H1 (cell line): ENCODE measurements at regions not wholly inside any gene's neighbourhood (a gene's known extent, or its start where the extent isn't known, plus 50 kb on each side); places are given as distances from the start of the nearest gene placed in this dataset.

ENCODE experiments used
- CTCF ChIA-PET: fragments of 300-600 bp; sonication (Branson Sonifier 250); formaldehyde crosslinking; loops from one replicate; lab custom pipeline; 2021; ENCODE audit not compliant: partially characterized antibody; lab: Charles Lee
- POLR2A ChIA-PET: fragments of 300-600 bp; sonication (Branson Sonifier 250); formaldehyde crosslinking; loops from one replicate; lab custom pipeline; 2021; ENCODE audit warnings: inconsistent platforms; ENCODE audit not compliant: partially characterized antibody; lab: Charles Lee
- DNase-seq, 2 experiments: peaks; one replicate each; pipeline versions ENCODE4 v3.0.0 to v3.0.0-alpha.2; 2010 to 2022; ENCODE audit warnings: low spot score in 2 of 2, low read depth in 1 of 2, mixed read lengths in 1 of 2
- FAIRE-seq: peaks from 2 replicates; lab custom pipeline; 2011; peaks lifted over from hg19 to GRCh38; lab: Jason Lieb, UNC
- H2AFZ ChIP-seq: 2 replicates; pipeline ENCODE4 v1.8.1; 2012; ENCODE audit warnings: low read length, inconsistent platforms
- H2AK5ac ChIP-seq: 2 replicates; pipeline ENCODE4 v1.6.1; 2013; ENCODE audit warnings: low read depth, low read length
- H2BK120ac ChIP-seq: replicated peaks from 2 replicates; pipeline ENCODE3; 2013; ENCODE audit warnings: low read depth, low read length, inconsistent platforms
- H2BK12ac ChIP-seq: 2 replicates; pipeline ENCODE4 v1.6.1; 2013; ENCODE audit warnings: low read depth, low read length
- H2BK15ac ChIP-seq: 2 replicates; pipeline ENCODE4 v1.6.1; 2013; ENCODE audit warnings: low read length
- H2BK20ac ChIP-seq: 2 replicates; pipeline ENCODE4 v1.6.1; 2013; ENCODE audit warnings: low read length
- H2BK5ac ChIP-seq: 2 replicates; pipeline ENCODE4 v1.6.1; 2013; ENCODE audit warnings: low read depth, low read length
- H3K14ac ChIP-seq: 2 replicates; pipeline ENCODE4 v1.6.1; 2013; ENCODE audit warnings: inconsistent platforms; ENCODE audit not compliant: insufficient read length
- H3K18ac ChIP-seq: 2 replicates; pipeline ENCODE4 v1.6.1; 2013; ENCODE audit warnings: low read length; ENCODE audit errors: extremely low read depth
- H3K23ac ChIP-seq: 2 replicates; pipeline ENCODE4 v1.6.1; 2013; ENCODE audit warnings: inconsistent platforms; ENCODE audit not compliant: insufficient read length
- H3K23me2 ChIP-seq: 2 replicates; pipeline ENCODE4 v1.6.1; 2013; ENCODE audit warnings: low read depth, low read length
- H3K27ac ChIP-seq: 2 replicates; pipeline ENCODE4 v1.6.1; 2011; ENCODE audit warnings: low read depth, low read length, inconsistent platforms
- H3K27me3 ChIP-seq, 4 experiments: replicated peaks in 1 of 4; 1 replicate in 1 of 4; 2 replicates in 3 of 4; pipeline versions ENCODE4 v1.6.1 to v1.8.1; 2011 to 2013; ENCODE audit warnings: low read length in 3 of 4, mild to moderate bottlenecking in 3 of 4, inconsistent platforms in 2 of 4, mixed read lengths in 2 of 4, moderate library complexity in 1 of 4; ENCODE audit not compliant: control insufficient read depth in 3 of 4, insufficient read depth in 3 of 4; ENCODE audit errors: extremely low read depth in 1 of 4
- H3K36me3 ChIP-seq, 4 experiments: 2 replicates each; pipeline versions ENCODE4 v1.6.1 to v1.8.1; 2011 to 2013; ENCODE audit warnings: mild to moderate bottlenecking in 4 of 4, low read length in 3 of 4, moderate library complexity in 2 of 4, control low read depth in 1 of 4, inconsistent platforms in 1 of 4; ENCODE audit not compliant: insufficient read depth in 4 of 4, control insufficient read depth in 2 of 4
- H3K4ac ChIP-seq: replicated peaks from 2 replicates; pipeline ENCODE3; 2013; ENCODE audit warnings: low read length, low read depth, mixed read lengths, inconsistent platforms; ENCODE audit not compliant: insufficient read length
- H3K4me1 ChIP-seq, 4 experiments: replicated peaks in 1 of 4; 1 replicate in 1 of 4; 2 replicates in 3 of 4; pipeline versions ENCODE4 v1.6.1 to v1.8.1; 2011 to 2013; ENCODE audit warnings: low read length in 3 of 4, inconsistent platforms in 2 of 4, mixed read lengths in 1 of 4; ENCODE audit not compliant: insufficient read depth in 4 of 4, control insufficient read depth in 3 of 4
- H3K4me2 ChIP-seq, 2 experiments: 2 replicates each; pipeline versions ENCODE4 v1.6.1 to v1.8.1; 2011 to 2013; ENCODE audit warnings: low read depth in 2 of 2, low read length in 2 of 2, control low read depth in 1 of 2, inconsistent platforms in 1 of 2, mild to moderate bottlenecking in 1 of 2; ENCODE audit not compliant: insufficient read depth in 1 of 2
- H3K4me3 ChIP-seq, 4 experiments: fragments of 200-600, 300-600 bp in 1 of 4; sonication (generic), shearing (Covaris generic), sonication (Bioruptor Twin) in 1 of 4; 2 replicates each; pipeline versions ENCODE4 v1.5.1 to v1.8.1; 2011 to 2016; ENCODE audit warnings: low read length in 4 of 4, low read depth in 3 of 4, control low read depth in 2 of 4, inconsistent platforms in 2 of 4, mild to moderate bottlenecking in 2 of 4, mixed read lengths in 1 of 4, moderate library complexity in 1 of 4; ENCODE audit not compliant: insufficient read depth in 2 of 4; ENCODE audit errors: extremely low read depth in 1 of 4
- H3K56ac ChIP-seq: replicated peaks from 2 replicates; pipeline ENCODE3; 2013; ENCODE audit warnings: low read depth, mild to moderate bottlenecking, mixed read lengths, low read length, inconsistent platforms; ENCODE audit not compliant: insufficient read length
- H3K79me1 ChIP-seq: 2 replicates; pipeline ENCODE4 v1.6.1; 2013; ENCODE audit warnings: low read depth, low read length, control low read depth
- H3K79me2 ChIP-seq, 2 experiments: 2 replicates each; pipeline versions ENCODE4 v1.6.1 to v1.8.1; 2012 to 2013; ENCODE audit warnings: low read length in 2 of 2, mild to moderate bottlenecking in 2 of 2, inconsistent platforms in 1 of 2; ENCODE audit not compliant: insufficient read depth in 2 of 2, control insufficient read depth in 1 of 2
- H3K9ac ChIP-seq, 4 experiments: replicated peaks in 1 of 4; 1 replicate in 1 of 4; 2 replicates in 3 of 4; pipeline versions ENCODE4 v1.6.1 to v1.8.1; 2011 to 2013; ENCODE audit warnings: low read depth in 3 of 4, low read length in 3 of 4, control low read depth in 2 of 4, mild to moderate bottlenecking in 2 of 4, moderate library complexity in 2 of 4, inconsistent platforms in 1 of 4; ENCODE audit errors: extremely low read depth in 1 of 4
- H3K9me3 ChIP-seq, 2 experiments: 2 replicates each; pipeline versions ENCODE4 v1.6.1 to v1.8.1; 2012 to 2013; ENCODE audit warnings: mild to moderate bottlenecking in 2 of 2, moderate library complexity in 2 of 2, control low read depth in 1 of 2, inconsistent platforms in 1 of 2, low read depth in 1 of 2, low read length in 1 of 2, mixed read lengths in 1 of 2; ENCODE audit not compliant: insufficient read depth in 2 of 2
- H4K20me1 ChIP-seq, 2 experiments: replicated peaks in 1 of 2; 2 replicates each; pipeline versions ENCODE3 to v1.8.1; 2011 to 2013; ENCODE audit warnings: inconsistent platforms in 2 of 2, low read length in 2 of 2, mild to moderate bottlenecking in 1 of 2; ENCODE audit not compliant: insufficient read depth in 2 of 2, control insufficient read depth in 1 of 2
- H4K5ac ChIP-seq: 2 replicates; pipeline ENCODE4 v1.6.1; 2013; ENCODE audit warnings: low read length, low read depth, mixed read lengths, inconsistent platforms; ENCODE audit not compliant: insufficient read length
- H4K8ac ChIP-seq: 2 replicates; pipeline ENCODE4 v1.8.0; 2013; ENCODE audit warnings: mild to moderate bottlenecking, moderate library complexity, low read length, inconsistent platforms; ENCODE audit not compliant: insufficient read depth; ENCODE audit errors: extremely low read depth
- H4K91ac ChIP-seq: replicated peaks from 2 replicates; pipeline ENCODE3; 2013; ENCODE audit warnings: low read length, mixed read lengths, inconsistent platforms; ENCODE audit not compliant: insufficient read length
- CTBP2 ChIP-seq: IDR thresholded peaks from 2 replicates; pipeline ENCODE4 v1.7.0; 2011; ENCODE audit warnings: borderline replicate concordance, mild to moderate bottlenecking, moderate library complexity, mixed read lengths, low read length; ENCODE audit not compliant: insufficient read depth, insufficient read length
- EZH2 ChIP-seq: fragments of 200-600 bp; sonication (generic); IDR thresholded peaks from 2 replicates; pipeline ENCODE4 v1.7.1; 2012; ENCODE audit warnings: low read depth, mild to moderate bottlenecking, moderate library complexity, low read length, inconsistent platforms; ENCODE audit not compliant: severe bottlenecking
- KDM1A ChIP-seq: fragments of 200-600, 300-600 bp; sonication (generic); IDR thresholded peaks from 2 replicates; pipeline ENCODE4 v1.7.1; 2016; ENCODE audit warnings: mild to moderate bottlenecking, low read length, borderline replicate concordance
- NANOG ChIP-seq: IDR thresholded peaks from 2 replicates; pipeline ENCODE4 v1.6.1; 2011; ENCODE audit warnings: low read length, low read depth, mild to moderate bottlenecking, inconsistent platforms; ENCODE audit not compliant: insufficient read depth, poor library complexity, severe bottlenecking
- RBBP5 ChIP-seq: IDR thresholded peaks from 2 replicates; pipeline ENCODE4 v1.7.1; 2012; ENCODE audit warnings: low read depth, mild to moderate bottlenecking, inconsistent platforms, low read length, moderate library complexity, borderline replicate concordance
- RFX5 ChIP-seq: IDR thresholded peaks from 2 replicates; pipeline ENCODE4 v1.6.1; 2011; ENCODE audit warnings: low read depth, low read length, improper control_type of control experiment, borderline replicate concordance
- SP1 ChIP-seq: IDR thresholded peaks from 2 replicates; pipeline ENCODE4 v1.6.1; 2011; ENCODE audit warnings: low read depth, low read length
- SUZ12 ChIP-seq: fragments of 200-600 bp; sonication (generic); IDR thresholded peaks from 2 replicates; pipeline ENCODE4 v1.6.1; 2012; ENCODE audit warnings: mild to moderate bottlenecking, inconsistent platforms, low read length, moderate library complexity, mixed read lengths
- WGBS, 2 experiments: shearing (Covaris generic) in 1 of 2; methylation state at CpG; one replicate each; pipeline versions ENCODE4 v1.1.6 to v1.1.7; 2013 to 2015; ENCODE audit warnings: low lambda C conversion rate in 2 of 2, mixed read lengths in 2 of 2, inconsistent platforms in 1 of 2, low coverage in 1 of 2, missing lambda C conversion rate in 1 of 2; ENCODE audit not compliant: insufficient replicate concordance in 2 of 2, insufficient coverage in 1 of 2, insufficient read length in 1 of 2; ENCODE audit errors: extremely low coverage in 1 of 2, missing lambda C conversion rate in 1 of 2; 5-methylcytosine and 5-hydroxymethylcytosine counted together

DNA sequence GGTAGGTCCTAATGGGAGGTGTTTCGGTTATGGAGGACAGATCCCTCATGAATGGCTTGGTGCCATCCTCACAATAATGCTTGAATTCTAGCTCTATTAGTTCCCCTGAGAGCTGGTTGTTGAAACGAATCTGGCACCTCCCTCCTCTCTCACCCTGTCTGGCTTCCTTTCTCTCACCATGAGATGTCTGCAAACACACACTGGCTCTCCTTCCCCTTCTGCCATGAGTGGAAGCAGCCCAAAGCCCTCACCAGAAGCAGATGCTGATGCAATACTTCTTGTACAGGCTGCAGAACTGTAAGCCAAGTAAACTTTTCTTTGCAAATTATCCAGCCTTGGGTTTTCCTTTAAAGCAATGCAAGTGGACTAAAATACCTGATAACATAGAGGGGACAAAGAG, 86.6 kb downstream of the RND3 start:
- Histone ChIP-seq H3K4me3 (no peak overlapping the region), H3K79me2 (no peaks in the 10 kb centered on the region), H4K20me1 (no peaks in the 10 kb centered on the region), H3K36me3 (no peaks in the 10 kb centered on the region; a peak in 1 of 8 replicates), H2AFZ (0 out of 2 replicates have a peak overlapping the region, but pooled peaks have one; percentile 8), H3K23me2 (no peaks in the 10 kb centered on the region), H3K27me3 (no peaks in the 10 kb centered on the region), H3K4me1 (no peaks in the 10 kb centered on the region; a peak in 1 of 7 replicates), H3K14ac (no peak overlapping the region), H2BK20ac (no peak overlapping the region), H3K18ac (no peak overlapping the region), H3K9ac (no peak overlapping the region), H2BK5ac (no peak overlapping the region), H3K4me2 (no peak overlapping the region), H2BK12ac (no peak overlapping the region), H4K5ac (no peak overlapping the region), H3K56ac (no peak overlapping the region), H4K8ac (no peak overlapping the region), H3K23ac (no peak overlapping the region), H3K27ac (no peak overlapping the region), H2BK15ac (no peak overlapping the region), H2BK120ac (no peak overlapping the region), H3K79me1 (no peaks in the 10 kb centered on the region), H2AK5ac (no peak overlapping the region), H4K91ac (no peak overlapping the region), H3K9me3 (no peaks in the 10 kb centered on the region; a peak in 1 of 4 replicates), H3K4ac (no peak overlapping the region)
- TF ChIP-seq NANOG (no peak), RBBP5 (no peak), SUZ12 (no peak), EZH2 (no peak), SP1 (no peak), KDM1A (no peak), RFX5 (no peak), CTBP2 (no peak)
- 92% methylated on average over 2 of the region's 2 CpGs; no CpG with 5 or more reads in 1 of the 2 experiments for WGBS, 2 experiments
- FAIRE-seq (no peak), DNase-seq (no peak)
- ChIA-PET POLR2A (no interaction called here), CTCF (interaction anchor here (0.6 kb wide), 1 partner anchor 9 kb away, joined by 3 read pairs; no protein-coding TSS in a partner anchor)
